ENCODE measurements at regions not wholly inside any gene's neighbourhood (a gene's known extent, or its start where the extent isn't known, plus 50 kb on each side); places are given as distances from the start of the nearest gene placed in this dataset.

GRCh38 chr6:2434912-2435311 is 189.5 kb upstream of the GMDS start:
- no peaks in the 10 kb centered on the region for H3K27me3 ChIP-seq (replicated peaks; ENCODE audit: insufficient read depth)
- ATAC-seq (ENCODE audit: insufficient number of reproducible peaks, low FRiP score, low read depth) (no peak), DNase-seq (ENCODE audit: low spot score) (no peak)
- TF ChIP-seq CTCF (IDR thresholded peaks at IDR 0.05) = no peak
- no peaks in the 10 kb centered on the region for H3K4me1 ChIP-seq (ENCODE audit: control insufficient read depth in 1 of 2, low read depth in 2 of 2)
- H3K36me3 ChIP-seq = no peaks in the 10 kb centered on the region
- no peaks in the 10 kb centered on the region for H3K9me3 ChIP-seq
- no peak overlapping the region for H3K4me3 ChIP-seq
- no peak overlapping the region for H3K27ac ChIP-seq

GRCh38 chr6:2434116-2434515 is 188.7 kb upstream of the GMDS start:
- no peak for ATAC-seq (ENCODE audit: insufficient number of reproducible peaks, low FRiP score, low read depth)
- Histone ChIP-seq H3K4me1 (ENCODE audit: control insufficient read depth in 1 of 2, low read depth in 2 of 2) (no peaks in the 10 kb centered on the region), H3K36me3 (no peaks in the 10 kb centered on the region), H3K9me3 (no peaks in the 10 kb centered on the region), H3K27me3 (replicated peaks; ENCODE audit: insufficient read depth) (no peaks in the 10 kb centered on the region), H3K4me3 (no peak overlapping the region), H3K27ac (no peak overlapping the region)
- DNase-seq (ENCODE audit: low spot score) = no peak
- no peak for TF ChIP-seq CTCF (IDR thresholded peaks at IDR 0.05)

- no peaks in the 10 kb centered on the region for H3K4me1 ChIP-seq (ENCODE audit: control insufficient read depth in 1 of 2, low read depth in 2 of 2)
- TF ChIP-seq CTCF (IDR thresholded peaks at IDR 0.05) = no peak
- no peak overlapping the region for H3K27ac ChIP-seq
- H3K36me3 ChIP-seq = no peaks in the 10 kb centered on the region
- DNase-seq (ENCODE audit: low spot score) (no peak), ATAC-seq (ENCODE audit: insufficient number of reproducible peaks, low FRiP score, low read depth) (no peak)
- H3K9me3 ChIP-seq = no peaks in the 10 kb centered on the region
- no peak overlapping the region for H3K4me3 ChIP-seq
- H3K27me3 ChIP-seq (replicated peaks; ENCODE audit: insufficient read depth) = no peaks in the 10 kb centered on the region
Observed at GRCh38 chr6:2433711-2434110, 188.3 kb upstream of the GMDS start.

GRCh38 chr6:2433266-2433665 is 187.9 kb upstream of the GMDS start:
- Histone ChIP-seq H3K36me3 (no peaks in the 10 kb centered on the region), H3K27ac (no peak overlapping the region), H3K27me3 (replicated peaks; ENCODE audit: insufficient read depth) (no peaks in the 10 kb centered on the region), H3K4me3 (no peak overlapping the region), H3K4me1 (ENCODE audit: control insufficient read depth in 1 of 2, low read depth in 2 of 2) (no peaks in the 10 kb centered on the region), H3K9me3 (no peaks in the 10 kb centered on the region)
- no peak for TF ChIP-seq CTCF (IDR thresholded peaks at IDR 0.05)
- ATAC-seq (ENCODE audit: insufficient number of reproducible peaks, low FRiP score, low read depth) = no peak
- DNase-seq (ENCODE audit: low spot score) = no peak

GRCh38 chr6:2432292-2432691 is 186.9 kb upstream of the GMDS start:
- Histone ChIP-seq H3K36me3 (no peaks in the 10 kb centered on the region), H3K27ac (no peak overlapping the region), H3K4me3 (no peak overlapping the region), H3K27me3 (replicated peaks; ENCODE audit: insufficient read depth) (no peaks in the 10 kb centered on the region), H3K9me3 (no peaks in the 10 kb centered on the region), H3K4me1 (ENCODE audit: control insufficient read depth in 1 of 2, low read depth in 2 of 2) (no peaks in the 10 kb centered on the region)
- ATAC-seq (ENCODE audit: insufficient number of reproducible peaks, low FRiP score, low read depth) (no peak), DNase-seq (ENCODE audit: low spot score) (no peak)
- TF ChIP-seq CTCF (IDR thresholded peaks at IDR 0.05) = no peak

Data from thoracic aorta (tissue), 2 donors.